Endothelial cell of umbilical vein (primary cell): ENCODE measurements at regions not wholly inside any gene's neighbourhood (a gene's known extent, or its start where the extent isn't known, plus 50 kb on each side); places are given as distances from the start of the nearest gene placed in this dataset.

ENCODE experiments used
- BruUV-seq: library from RNA; stranded (reverse); fragments of 400-500 nt; replicated peaks from 2 replicates; lab custom pipeline; 2021; lab: Mats Ljungman, UMichigan
- CTCF ChIA-PET: fragments of 300-600, 350-600 bp; sonication (Branson Sonifier 250); formaldehyde crosslinking; loops from one replicate; lab custom pipeline; 2021; ENCODE audit warnings: antibody characterized with exemption, inconsistent platforms; lab: Charles Lee
- POLR2A ChIA-PET: fragments of 300-600, 350-600 bp; sonication (Branson Sonifier 250); formaldehyde crosslinking; loops from one replicate; lab custom pipeline; 2021; ENCODE audit warnings: antibody characterized with exemption, inconsistent platforms; lab: Charles Lee
- DNase-seq: peaks from one replicate; pipeline ENCODE4 v3.0.0-alpha.2; 2011; ENCODE audit warnings: low read depth, low spot score
- FAIRE-seq: peaks from 2 replicates; lab custom pipeline; 2011; peaks lifted over from hg19 to GRCh38; lab: Jason Lieb, UNC
- H2AFZ ChIP-seq: 2 replicates; pipeline ENCODE4 v1.6.0; 2012; ENCODE audit warnings: low read depth, low read length, control low read depth, inconsistent platforms
- H3K27ac ChIP-seq: 2 replicates; pipeline ENCODE4 v1.5.1; 2011; ENCODE audit warnings: low read depth, mild to moderate bottlenecking, control low read depth, low read length, moderate library complexity; ENCODE audit not compliant: insufficient read depth
- H3K27me3 ChIP-seq, 2 experiments: 2 replicates each; pipeline versions ENCODE4 v1.6.0 to v1.6.1; 2011; ENCODE audit warnings: low read length in 2 of 2, mixed read lengths in 1 of 2; ENCODE audit not compliant: control insufficient read depth in 2 of 2, insufficient read depth in 2 of 2
- H3K36me3 ChIP-seq, 2 experiments: 2 replicates in 1 of 2; 3 replicates in 1 of 2; pipeline ENCODE4 v1.5.1; 2011; ENCODE audit warnings: low read length in 2 of 2, mild to moderate bottlenecking in 1 of 2, moderate library complexity in 1 of 2; ENCODE audit not compliant: control insufficient read depth in 2 of 2, insufficient read depth in 2 of 2; ENCODE audit errors: extremely low read depth in 1 of 2
- H3K4me1 ChIP-seq: 3 replicates; pipeline ENCODE4 v1.5.1; 2011; ENCODE audit warnings: mild to moderate bottlenecking, low read length; ENCODE audit not compliant: control insufficient read depth, insufficient read depth; ENCODE audit errors: extremely low read depth
- H3K4me2 ChIP-seq: 2 replicates; pipeline ENCODE4 v1.6.1; 2011; ENCODE audit warnings: low read length, control low read depth, mixed read lengths; ENCODE audit not compliant: insufficient read depth
- H3K4me3 ChIP-seq, 3 experiments: fragments of 200-600 bp in 1 of 3; sonication (generic), shearing (Covaris generic) in 1 of 3; replicated peaks in 1 of 3; 2 replicates each; pipeline ENCODE4 v1.5.1; 2011 to 2016; ENCODE audit warnings: control low read depth in 3 of 3, low read length in 3 of 3, mild to moderate bottlenecking in 2 of 3, inconsistent platforms in 1 of 3, low read depth in 1 of 3, moderate library complexity in 1 of 3; ENCODE audit not compliant: insufficient read depth in 1 of 3
- H3K79me2 ChIP-seq: 2 replicates; pipeline ENCODE4 v1.6.0; 2012; ENCODE audit warnings: low read length, inconsistent platforms; ENCODE audit not compliant: control insufficient read depth, insufficient read depth
- H3K9ac ChIP-seq: replicated peaks from 2 replicates; pipeline ENCODE3; 2011; ENCODE audit warnings: low read length, control low read depth; ENCODE audit not compliant: insufficient read depth; ENCODE audit errors: extremely low read depth
- H3K9me1 ChIP-seq: replicated peaks from 3 replicates; pipeline ENCODE4 v1.6.0; 2011; ENCODE audit warnings: mild to moderate bottlenecking, low read length; ENCODE audit not compliant: control insufficient read depth, insufficient read depth; ENCODE audit errors: extremely low read depth
- H3K9me3 ChIP-seq: replicated peaks from 2 replicates; pipeline ENCODE4 v1.5.1; 2012; ENCODE audit warnings: low read length, inconsistent platforms; ENCODE audit not compliant: control insufficient read depth, insufficient read depth
- H4K20me1 ChIP-seq: replicated peaks from 2 replicates; pipeline ENCODE3; 2011; ENCODE audit warnings: mild to moderate bottlenecking, low read length; ENCODE audit not compliant: control insufficient read depth, insufficient read depth; ENCODE audit errors: extremely low read depth
- CTCF ChIP-seq, 2 donors: IDR thresholded peaks; 1 replicate in 1 of 2; 2 replicates in 1 of 2; pipeline ENCODE4 v1.5.1; 2011; ENCODE audit warnings: low read length in 2 of 2, mild to moderate bottlenecking in 2 of 2, moderate library complexity in 2 of 2, control low read depth in 1 of 2, inconsistent platforms in 1 of 2, low read depth in 1 of 2; ENCODE audit not compliant: insufficient read depth in 1 of 2; ENCODE audit errors: extremely low read depth in 1 of 2
- EZH2 ChIP-seq: IDR thresholded peaks from 2 replicates; pipeline ENCODE4 v1.6.1; 2012; ENCODE audit warnings: borderline replicate concordance, low read depth, mild to moderate bottlenecking, moderate library complexity, low read length, inconsistent platforms; ENCODE audit not compliant: severe bottlenecking
- FOS ChIP-seq: IDR thresholded peaks from 2 replicates; pipeline ENCODE4 v1.6.1; 2011; ENCODE audit warnings: mild to moderate bottlenecking, low read length, moderate library complexity, borderline replicate concordance; ENCODE audit not compliant: insufficient read depth
- GATA2 ChIP-seq: IDR thresholded peaks from 2 replicates; pipeline ENCODE4 v1.7.0; 2011; ENCODE audit warnings: low read depth, mild to moderate bottlenecking, moderate library complexity, mixed read lengths, low read length; ENCODE audit not compliant: insufficient read length, insufficient read depth
- JUN ChIP-seq: IDR thresholded peaks from 2 replicates; pipeline ENCODE4 v1.6.1; 2011; ENCODE audit warnings: borderline replicate concordance, low read depth; ENCODE audit not compliant: insufficient read length, insufficient read depth
- MYC ChIP-seq: IDR thresholded peaks from one replicate; pipeline ENCODE4 v1.6.1; 2011; ENCODE audit warnings: mild to moderate bottlenecking, low read depth, low read length
- POLR2A ChIP-seq: IDR thresholded peaks from 2 replicates; pipeline ENCODE4 v1.6.1; 2012; ENCODE audit warnings: low read depth, mild to moderate bottlenecking, control low read depth, low read length
- POLR2AphosphoS5 ChIP-seq: IDR thresholded peaks from 2 replicates; pipeline ENCODE4 v1.6.1; 2012; ENCODE audit warnings: low read depth, mild to moderate bottlenecking, control low read depth, low read length, moderate library complexity; ENCODE audit not compliant: insufficient read depth
- dilution Hi-C: fragments of 300-500 bp; cut with MboI; formaldehyde crosslinking; loops from one replicate; pipeline ENCODE4 v1.15.0; 2019; ENCODE audit warnings: low sequenced_read_pairs; ENCODE audit not compliant: extremely low pct_ligation_motif_present
- intact Hi-C: fragments of 100-400 bp; cut with micrococcal nuclease; formaldehyde crosslinking; loops from one replicate; pipeline ENCODE4 v1.10.0; 2022
- TF ChIP-seq, protein P1 (sequence below): IDR thresholded peaks from 2 replicates; pipeline ENCODE4 v1.6.1; 2011; ENCODE audit not compliant: insufficient read depth, insufficient read length

- Histone ChIP-seq H3K79me2 (no peaks in the 10 kb centered on the region), H3K9ac (no peak overlapping the region), H3K9me3 (no peaks in the 10 kb centered on the region), H2AFZ (no peak overlapping the region), H3K4me3 (no peak overlapping the region), H3K27ac (no peak overlapping the region), H3K27me3 (no peaks in the 10 kb centered on the region), H3K4me2 (no peak overlapping the region), H4K20me1 (no peaks in the 10 kb centered on the region), H3K36me3 (no peaks in the 10 kb centered on the region), H3K9me1 (no peaks in the 10 kb centered on the region), H3K4me1 (no peaks in the 10 kb centered on the region)
- DNase-seq (no peak), FAIRE-seq (no peak)
- no TSS peak for BruUV-seq
- dilution Hi-C loops, result no loop called here
- CTCF ChIA-PET, result no interaction called here
- intact Hi-C loops, result no loop called here
- TF ChIP-seq POLR2A, result no peak
- no peak for TF ChIP-seq EZH2
- TF ChIP-seq POLR2AphosphoS5, result no peak
- TF ChIP-seq GATA2, result no peak
- no peak for TF ChIP-seq JUN
- TF ChIP-seq, protein P1, sequence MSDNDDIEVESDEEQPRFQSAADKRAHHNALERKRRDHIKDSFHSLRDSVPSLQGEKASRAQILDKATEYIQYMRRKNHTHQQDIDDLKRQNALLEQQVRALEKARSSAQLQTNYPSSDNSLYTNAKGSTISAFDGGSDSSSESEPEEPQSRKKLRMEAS, result no peak
- no peak for TF ChIP-seq MYC
- TF ChIP-seq FOS, result no peak
- POLR2A ChIA-PET, result no interaction called here
Measured at GRCh38 chr10:81192221-81192788, 654.6 kb downstream of the SH2D4B start.

GRCh38 chr10:81200801-81201200 is 663.1 kb downstream of the SH2D4B start:
- POLR2A ChIA-PET, result no interaction called here
- Histone ChIP-seq H3K4me2 (no peak overlapping the region), H3K9ac (no peak overlapping the region)

More at GRCh38 chr10:81200801-81201200, 663.1 kb downstream of the SH2D4B start:
- Histone ChIP-seq H3K36me3 (no peaks in the 10 kb centered on the region), H3K9me1 (no peaks in the 10 kb centered on the region), H3K27me3 (no peaks in the 10 kb centered on the region), H3K79me2 (no peaks in the 10 kb centered on the region), H2AFZ (no peak overlapping the region), H4K20me1 (no peaks in the 10 kb centered on the region), H3K9me3 (no peaks in the 10 kb centered on the region), H3K4me3 (no peak overlapping the region), H3K4me1 (no peaks in the 10 kb centered on the region), H3K27ac (no peak overlapping the region)
- FAIRE-seq, result no peak
- dilution Hi-C loops, result no loop called here
- BruUV-seq, result no TSS peak
- CTCF ChIA-PET, result interaction anchor here (1.4 kb wide), 1 partner anchor 10 kb away, joined by 5 read pairs; no protein-coding TSS in a partner anchor
- intact Hi-C loops, result no loop called here
- no peak for TF ChIP-seq FOS
- no peak for TF ChIP-seq EZH2
- no peak for TF ChIP-seq POLR2A
- TF ChIP-seq, protein P1, result no peak
- no peak for TF ChIP-seq JUN
- TF ChIP-seq MYC, result no peak
- TF ChIP-seq POLR2AphosphoS5, result no peak
- TF ChIP-seq GATA2, result no peak
- TF ChIP-seq CTCF (IDR thresholded peaks at IDR 0.05; ENCODE audit: extremely low read depth in 1 of 2, insufficient read depth in 1 of 2, low read depth in 1 of 2, low read length in 2 of 2), result no peak
- DNase-seq, result no peak
